ENCODE measurements at regions not wholly inside any gene's neighbourhood (a gene's known extent, or its start where the extent isn't known, plus 50 kb on each side); places are given as distances from the start of the nearest gene placed in this dataset.

DNA sequence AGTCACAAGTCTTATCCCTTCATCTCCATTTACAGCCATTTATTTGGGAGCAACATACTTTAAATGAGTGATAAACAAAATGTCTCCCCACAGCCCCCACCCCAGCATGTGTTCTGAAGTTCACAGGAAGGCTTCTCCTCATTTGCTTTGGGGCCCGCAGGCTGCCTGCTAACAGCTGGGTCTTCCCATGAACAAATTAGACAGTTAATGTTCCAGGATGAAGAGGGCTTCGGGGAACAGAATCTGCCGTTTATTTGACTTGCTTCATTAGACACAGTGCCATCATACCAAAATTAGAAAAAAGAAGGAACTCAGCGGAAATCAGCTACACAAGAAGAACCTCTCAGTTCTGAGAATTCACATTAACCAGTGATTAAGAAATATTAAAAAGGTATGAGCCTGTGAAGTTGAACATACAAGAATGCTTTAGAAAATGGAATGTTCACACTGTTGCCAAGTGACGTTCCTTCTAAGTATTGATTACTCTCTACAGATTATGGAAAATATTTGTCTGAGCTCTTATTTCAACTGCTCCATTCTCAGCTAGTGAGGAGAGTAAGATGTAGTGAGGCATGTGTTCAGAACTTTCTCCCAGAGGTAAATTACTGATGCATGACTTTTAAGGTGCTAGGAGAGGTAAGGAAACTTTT is 107.5 kb upstream of the THBS1 start:
- TF ChIP-seq, protein P1, sequence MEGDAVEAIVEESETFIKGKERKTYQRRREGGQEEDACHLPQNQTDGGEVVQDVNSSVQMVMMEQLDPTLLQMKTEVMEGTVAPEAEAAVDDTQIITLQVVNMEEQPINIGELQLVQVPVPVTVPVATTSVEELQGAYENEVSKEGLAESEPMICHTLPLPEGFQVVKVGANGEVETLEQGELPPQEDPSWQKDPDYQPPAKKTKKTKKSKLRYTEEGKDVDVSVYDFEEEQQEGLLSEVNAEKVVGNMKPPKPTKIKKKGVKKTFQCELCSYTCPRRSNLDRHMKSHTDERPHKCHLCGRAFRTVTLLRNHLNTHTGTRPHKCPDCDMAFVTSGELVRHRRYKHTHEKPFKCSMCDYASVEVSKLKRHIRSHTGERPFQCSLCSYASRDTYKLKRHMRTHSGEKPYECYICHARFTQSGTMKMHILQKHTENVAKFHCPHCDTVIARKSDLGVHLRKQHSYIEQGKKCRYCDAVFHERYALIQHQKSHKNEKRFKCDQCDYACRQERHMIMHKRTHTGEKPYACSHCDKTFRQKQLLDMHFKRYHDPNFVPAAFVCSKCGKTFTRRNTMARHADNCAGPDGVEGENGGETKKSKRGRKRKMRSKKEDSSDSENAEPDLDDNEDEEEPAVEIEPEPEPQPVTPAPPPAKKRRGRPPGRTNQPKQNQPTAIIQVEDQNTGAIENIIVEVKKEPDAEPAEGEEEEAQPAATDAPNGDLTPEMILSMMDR (IDR thresholded peaks at IDR 0.05): no peak
- no peak for TF ChIP-seq POLR2A (IDR thresholded peaks at IDR 0.05)
- Histone ChIP-seq H3K36me3 (no peaks in the 10 kb centered on the region), H3K27ac (peak overlapping the region; percentile 57 to 95 (median 84)), H3K9me3 (no peaks in the 10 kb centered on the region), H3K4me3 (peak overlapping the region in 1 of 4 donors; percentile 29), H3K27me3 (no peaks in the 10 kb centered on the region), H3K4me1 (peaks cover 0 to 15% (median 5%) of the 10 kb centered on the region in 3 donors)
- WGBS, 2 donors: 46 to 48% methylated on average over 5 of the region's 5 CpGs
- no peak for DNase-seq
- intact Hi-C loops (cut with DNase I): no loop called here

DNA sequence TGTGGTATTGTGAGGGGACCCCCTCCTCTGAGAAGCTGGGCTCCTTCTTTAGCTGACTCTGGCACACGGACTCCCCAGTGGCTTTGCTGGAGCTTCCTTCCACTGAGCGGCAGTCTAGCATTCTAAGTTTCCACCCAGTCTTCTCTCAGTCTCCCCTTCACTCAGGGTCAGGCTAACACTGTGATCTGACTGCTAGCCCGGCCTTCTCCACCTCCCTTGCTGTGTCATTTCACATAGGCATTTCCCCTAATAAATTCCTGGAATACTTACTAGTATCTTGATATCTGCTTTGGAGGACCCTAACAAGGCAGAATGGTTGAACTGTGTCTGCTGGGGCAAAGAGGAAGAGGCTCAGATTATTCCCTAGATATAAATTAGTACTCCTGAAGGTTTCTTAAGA is 106.2 kb upstream of the THBS1 start:
- peaks cover 0 to 12% (median 5%) of the 10 kb centered on the region in 3 donors for H3K4me1 ChIP-seq
- H3K27me3 ChIP-seq: no peaks in the 10 kb centered on the region
- intact Hi-C loops (cut with DNase I): no loop called here
- no peaks in the 10 kb centered on the region for H3K9me3 ChIP-seq
- H3K36me3 ChIP-seq: no peaks in the 10 kb centered on the region
- peak overlapping the region; percentile 57 to 95 (median 84) for H3K27ac ChIP-seq
- DNase-seq: no peak
- TF ChIP-seq, protein P1 (IDR thresholded peaks at IDR 0.05): no peak
- no peak for TF ChIP-seq POLR2A (IDR thresholded peaks at IDR 0.05)
- H3K4me3 ChIP-seq: no peak overlapping the region
- WGBS, 2 donors: 72 to 82% methylated on average over 2 to 3 of the region's 3 CpGs

DNA sequence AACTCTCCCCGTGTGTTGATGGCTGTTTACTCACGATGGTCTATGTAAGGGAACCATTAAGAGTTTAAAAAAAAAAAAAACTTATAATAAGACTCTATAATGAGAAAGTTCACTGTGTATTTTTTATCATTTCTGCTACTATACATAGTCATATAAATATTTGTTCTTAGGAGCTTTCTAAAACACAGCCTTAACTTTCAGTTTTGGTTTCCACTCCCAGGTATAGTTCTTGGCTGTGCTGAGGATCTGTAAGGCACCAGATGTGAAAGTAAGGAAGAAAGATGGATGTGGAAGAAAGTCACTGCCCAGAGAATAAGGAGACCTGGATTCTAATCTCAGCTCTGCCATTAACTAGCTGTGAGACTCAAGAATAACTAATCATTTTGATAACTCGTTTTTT is 101.9 kb upstream of the THBS1 start:
- 56 to 79% methylated on average over 3 of the region's 3 CpGs for WGBS, 2 donors
- no peak overlapping the region for H3K4me3 ChIP-seq
- intact Hi-C loops (cut with DNase I): no loop called here
- peaks cover 0 to 6% (median 1%) of the 10 kb centered on the region in 3 donors for H3K4me1 ChIP-seq
- DNase-seq: no peak
- TF ChIP-seq, protein P1 (IDR thresholded peaks at IDR 0.05): no peak
- no peak for TF ChIP-seq POLR2A (IDR thresholded peaks at IDR 0.05)
- no peak overlapping the region for H3K27ac ChIP-seq
- H3K36me3 ChIP-seq: no peaks in the 10 kb centered on the region
- H3K9me3 ChIP-seq: no peaks in the 10 kb centered on the region
- no peaks in the 10 kb centered on the region for H3K27me3 ChIP-seq

DNA sequence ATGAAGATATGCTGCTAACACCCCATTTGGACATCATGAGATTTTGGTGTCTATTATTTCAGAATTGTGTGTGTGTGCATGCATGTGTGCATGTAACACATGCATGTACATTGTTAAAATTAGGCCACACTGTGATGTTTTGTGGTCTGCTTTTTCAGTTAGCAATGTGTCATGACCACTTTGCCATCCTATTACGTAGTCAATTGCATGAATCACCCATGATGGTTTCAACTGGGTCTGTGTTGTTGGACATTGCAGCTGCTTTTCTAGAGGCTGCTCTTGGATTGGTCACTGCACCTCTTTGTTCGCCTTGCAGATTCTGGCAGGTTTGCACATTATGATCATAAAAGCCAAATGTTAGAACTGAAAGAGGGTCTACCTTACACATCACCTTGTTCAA is 101.0 kb upstream of the THBS1 start:
- H3K4me1 ChIP-seq: no peaks in the 10 kb centered on the region
- no peak for DNase-seq
- H3K9me3 ChIP-seq: no peaks in the 10 kb centered on the region
- WGBS, 2 donors: 67 to 77% methylated on average over 2 of the region's 2 CpGs
- intact Hi-C loops (cut with DNase I): no loop called here
- no peaks in the 10 kb centered on the region for H3K36me3 ChIP-seq
- H3K27ac ChIP-seq: no peak overlapping the region
- TF ChIP-seq, protein P1 (IDR thresholded peaks at IDR 0.05): no peak
- TF ChIP-seq POLR2A (IDR thresholded peaks at IDR 0.05): no peak
- H3K4me3 ChIP-seq: no peak overlapping the region
- H3K27me3 ChIP-seq: no peaks in the 10 kb centered on the region

DNA sequence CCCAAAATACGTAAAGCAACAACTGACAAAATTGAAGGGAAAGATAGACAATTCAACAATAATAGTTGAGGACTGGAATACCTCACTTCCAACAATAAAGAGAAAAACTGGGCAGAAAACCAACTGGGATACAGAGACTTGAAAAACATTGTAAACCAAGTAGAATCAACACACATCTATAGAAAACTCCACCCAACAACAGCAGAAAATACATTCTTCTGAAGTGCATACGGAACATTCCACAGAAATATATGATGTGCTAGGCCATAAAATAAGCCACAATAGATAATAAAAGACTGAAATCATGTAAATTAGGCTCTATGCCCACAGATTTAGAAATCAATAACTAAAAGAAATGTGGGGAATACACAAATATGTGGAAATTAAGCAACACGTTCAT is 98.4 kb upstream of the THBS1 start:
- Histone ChIP-seq H3K27me3 (no peaks in the 10 kb centered on the region), H3K4me1 (peaks cover 4 to 12% (median 9%) of the 10 kb centered on the region in 3 donors), H3K9me3 (no peaks in the 10 kb centered on the region), H3K4me3 (no peak overlapping the region), H3K36me3 (no peaks in the 10 kb centered on the region), H3K27ac (no peak overlapping the region)
- DNase-seq: no peak
- intact Hi-C loops (cut with DNase I): no loop called here
- TF ChIP-seq, protein P1 (IDR thresholded peaks at IDR 0.05): no peak
- no peak for TF ChIP-seq POLR2A (IDR thresholded peaks at IDR 0.05)
- WGBS, 2 donors: 55 to 60% methylated on average over 3 of the region's 3 CpGs

Data from esophagus squamous epithelium (tissue), 5 donors.